Vagina (tissue), 2 donors: ENCODE measurements at regions not wholly inside any gene's neighbourhood (a gene's known extent, or its start where the extent isn't known, plus 50 kb on each side); places are given as distances from the start of the nearest gene placed in this dataset.

ENCODE experiments used
- CTCF ChIP-seq, 3 experiments: fragments of 450-650 bp in 2 of 3; fragments of 200-600 bp in 1 of 3; sonication (generic) in 1 of 3; IDR thresholded peaks; one replicate each; pipeline ENCODE4 v1.5.1; 2017 to 2019; ENCODE audit warnings: antibody characterized with exemption in 3 of 3, mild to moderate bottlenecking in 2 of 3, moderate library complexity in 2 of 3
- POLR2A ChIP-seq, 2 donors: fragments of 450-650 bp; IDR thresholded peaks; one replicate each; pipeline ENCODE4 v1.6.1; 2017; ENCODE audit warnings: antibody characterized with exemption in 2 of 2, mild to moderate bottlenecking in 2 of 2, moderate library complexity in 2 of 2

- TF ChIP-seq CTCF (IDR thresholded peaks at IDR 0.05) (no peak), POLR2A (IDR thresholded peaks at IDR 0.05) (no peak)
Observed at GRCh38 chr10:130801784-130802183, 509.7 kb downstream of the TCERG1L start.
